NCI-H2081 (cell line): ENCODE measurements at regions not wholly inside any gene's neighbourhood (a gene's known extent, or its start where the extent isn't known, plus 50 kb on each side); places are given as distances from the start of the nearest gene placed in this dataset.
"Not testable (repeated sequence)": the region's sequence is repeated elsewhere in the genome, so short reads cannot be mapped to it uniquely, and the experiment has no call there.

Source experiments
- DNase-seq, 2 experiments: peaks; one replicate each; lab custom pipeline; 2025; lab: John Stamatoyannopoulos, UW

DNA sequence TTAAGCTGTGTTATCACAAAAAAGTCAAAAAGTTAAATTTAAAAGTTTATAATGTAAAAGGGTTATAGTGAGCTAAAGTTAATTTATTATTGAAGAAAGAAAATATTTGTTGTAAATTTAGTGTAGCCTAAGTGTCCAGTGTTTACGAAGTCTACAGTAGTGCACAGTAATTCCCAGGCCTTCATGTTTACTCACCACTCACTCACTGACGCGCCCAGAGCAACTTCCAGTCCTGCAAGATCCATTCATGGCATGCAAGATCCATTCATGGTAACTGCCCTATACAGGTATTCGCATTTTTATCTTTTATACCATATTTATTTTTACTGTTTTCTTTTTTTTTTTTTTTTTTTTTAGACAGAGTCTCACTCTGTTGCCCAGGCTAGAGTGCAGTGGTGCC is 69.5 kb downstream of the TPRA1 start:
- DNase-seq: no peak

DNA sequence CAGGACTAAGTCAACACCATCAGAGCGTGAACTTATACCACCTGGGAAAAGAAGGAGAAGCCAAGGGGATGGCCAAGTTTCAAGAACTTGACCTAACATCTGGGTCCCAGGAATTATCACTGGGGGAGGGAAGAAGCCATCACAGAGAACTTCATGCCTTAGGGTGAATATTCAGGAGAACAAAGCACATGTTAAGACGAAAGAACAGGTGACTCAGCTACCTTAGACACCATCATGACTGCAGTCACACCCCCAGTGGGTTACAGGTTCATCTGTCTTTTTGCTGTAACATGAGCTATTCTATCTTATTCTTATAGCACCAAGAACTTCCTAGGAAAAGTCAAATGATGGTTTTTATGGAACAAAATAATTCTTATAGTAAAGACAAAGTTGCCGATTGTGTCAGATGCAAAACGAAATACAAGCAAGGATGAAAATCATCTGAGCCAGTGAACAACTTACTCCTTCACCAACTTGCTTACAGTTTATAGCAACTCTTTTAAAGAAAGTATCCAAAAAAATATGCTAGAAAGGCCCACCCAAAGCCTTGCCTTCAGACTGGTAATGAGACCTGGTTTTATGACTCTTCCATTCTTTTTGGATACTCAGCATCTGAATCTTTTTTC is 72.0 kb downstream of the TPRA1 start:
- no peak for DNase-seq

DNA sequence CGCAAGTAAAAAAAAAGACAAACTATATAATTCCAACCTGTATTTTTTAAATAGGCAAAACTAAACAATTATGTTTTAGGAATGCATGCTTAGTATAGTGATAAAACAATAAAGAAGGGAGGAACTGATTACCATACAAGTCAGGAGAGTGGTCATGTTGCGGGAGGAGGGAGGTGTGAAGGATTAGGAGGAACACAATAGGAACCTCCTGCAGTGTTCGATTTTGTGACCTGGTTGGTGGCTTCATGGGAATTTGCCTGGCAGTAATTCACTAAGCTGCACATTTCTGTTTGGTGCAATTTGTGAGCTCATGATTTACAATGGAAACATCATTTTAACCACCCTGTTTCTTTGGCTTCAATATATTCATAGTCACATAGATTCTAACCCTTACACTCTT is 78.3 kb downstream of the TPRA1 start:
- DNase-seq: no peak

DNA sequence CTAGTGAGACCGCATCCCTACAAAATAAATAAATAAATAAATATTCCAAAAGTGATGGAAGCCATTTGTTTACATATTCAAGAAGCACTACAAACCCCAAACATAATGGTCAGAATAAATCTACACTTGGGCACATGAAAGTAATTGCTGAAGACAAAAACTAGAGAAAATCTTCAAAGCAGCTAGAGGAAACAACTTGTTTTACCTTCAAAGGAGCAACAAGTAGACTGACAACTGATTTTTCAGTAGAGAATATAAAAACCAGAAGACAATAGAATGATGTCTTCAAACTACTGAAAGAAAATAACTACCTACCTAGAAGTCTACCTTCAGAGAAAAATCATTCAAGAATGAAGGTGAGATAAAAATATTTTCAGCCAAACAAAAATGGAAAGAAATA is 89.4 kb downstream of the TPRA1 start:
- no peak for DNase-seq

DNA sequence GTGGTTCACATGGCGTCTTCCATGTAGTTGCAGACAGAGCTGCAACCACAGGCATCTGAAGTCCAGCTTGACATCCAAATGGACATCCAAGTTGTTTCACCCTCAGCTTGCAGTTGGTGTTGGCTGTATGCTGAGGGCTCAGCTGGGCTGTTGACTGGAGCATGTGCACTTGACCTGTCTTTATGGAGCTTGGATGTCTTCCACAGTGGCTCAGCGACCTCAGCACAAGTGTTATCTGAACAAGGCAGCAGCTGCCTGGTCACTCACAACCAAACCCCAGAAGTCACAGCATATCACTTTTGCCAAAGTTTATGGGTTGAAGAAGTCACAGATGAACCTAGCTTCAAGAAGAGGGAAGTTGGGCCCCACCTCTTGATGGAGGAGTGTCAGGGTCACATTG is 92.9 kb downstream of the TPRA1 start:
- DNase-seq: no peak

DNA sequence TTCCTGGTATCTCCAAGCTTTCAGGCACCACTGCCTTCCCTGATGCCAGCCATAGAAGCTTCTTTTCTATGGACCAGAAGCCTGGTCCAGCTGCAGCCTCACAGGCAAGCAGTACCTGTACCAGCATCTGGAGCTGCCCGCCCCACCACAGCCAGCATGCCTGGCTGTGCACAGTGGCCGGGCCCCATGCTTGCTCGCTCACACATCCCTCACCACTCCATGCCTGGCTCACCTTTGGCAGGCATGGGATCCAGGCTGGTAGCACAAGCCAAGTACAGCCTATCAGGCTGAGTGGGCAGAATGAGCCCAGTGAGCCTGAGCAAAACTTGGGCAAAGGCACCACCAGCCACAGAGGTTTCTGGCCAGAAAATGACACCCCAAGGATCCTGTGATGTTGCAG is 93.4 kb downstream of the TPRA1 start:
- no peak for DNase-seq

DNA sequence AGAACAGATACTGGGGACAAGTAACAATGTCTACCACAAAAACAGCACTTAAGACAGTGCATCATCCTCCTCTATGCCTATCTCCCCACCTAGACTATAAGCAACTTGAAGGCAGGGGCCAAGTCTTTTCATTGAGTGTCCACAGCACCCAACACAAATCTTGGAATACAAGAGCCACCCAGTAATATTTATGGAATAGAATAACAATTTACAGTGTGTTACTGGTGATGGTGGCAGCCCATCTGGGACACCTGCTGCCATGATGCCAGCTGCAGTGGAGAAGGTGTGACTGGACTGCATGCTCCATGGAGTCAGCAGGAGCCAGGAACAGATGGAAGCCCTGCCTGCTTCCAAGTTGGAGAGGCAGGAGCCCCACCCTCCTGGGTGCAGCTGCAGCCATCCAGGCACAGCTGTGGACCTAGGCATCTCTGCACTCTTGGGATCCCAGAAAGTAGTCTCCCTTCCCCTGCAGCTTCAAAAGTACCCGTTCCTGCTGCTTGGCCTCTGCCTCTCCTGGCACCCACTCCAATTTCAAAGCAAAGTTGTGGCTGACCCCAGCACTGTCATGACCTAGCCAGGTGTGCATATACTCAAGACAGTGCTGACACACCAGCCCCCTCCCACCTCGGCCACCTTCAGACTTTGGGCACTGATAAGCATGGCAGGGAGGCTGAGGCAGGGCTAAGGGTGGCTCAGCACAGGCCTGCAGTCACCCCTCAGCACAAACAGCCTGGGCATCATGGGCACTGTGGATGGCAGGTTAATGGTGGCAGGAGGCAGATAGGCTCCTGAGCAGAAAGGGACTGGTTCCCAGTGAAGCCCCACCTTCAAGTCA is 94.5 kb downstream of the TPRA1 start:
- DNase-seq: no peak

DNA sequence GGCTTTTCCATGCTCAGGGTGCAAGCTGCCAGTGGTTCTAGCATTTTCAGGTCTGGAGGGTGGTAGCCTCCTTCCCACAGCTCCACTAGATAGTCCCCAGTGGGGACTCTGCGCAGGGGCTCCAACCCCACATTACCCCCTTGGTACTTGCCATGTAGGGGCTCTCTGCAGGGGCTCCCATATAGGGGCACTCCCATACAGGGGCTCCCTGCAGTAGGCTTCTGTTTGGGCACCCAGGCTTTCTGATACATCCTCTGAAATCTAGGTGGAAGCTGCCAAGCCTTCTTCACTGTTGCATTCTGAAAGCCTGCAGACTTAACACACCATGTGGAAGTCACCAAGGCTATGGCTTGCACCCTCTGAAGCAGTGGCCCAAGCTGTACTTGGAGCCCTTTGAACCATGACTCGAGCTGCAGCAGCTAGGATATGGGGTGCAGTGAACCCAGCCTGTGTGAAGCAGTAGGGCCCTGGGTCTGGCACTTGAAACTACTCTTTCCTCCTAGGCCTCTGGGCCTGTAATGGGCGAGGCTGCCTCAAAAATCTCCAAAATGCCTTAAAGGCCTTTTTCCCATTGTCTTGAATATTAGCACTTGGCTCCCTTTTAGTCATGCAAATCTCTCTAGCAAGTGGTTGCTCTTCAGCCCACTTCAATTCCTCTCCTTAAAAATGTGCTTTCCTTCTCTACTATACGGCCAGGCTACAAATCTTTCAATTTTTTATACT is 96.4 kb downstream of the TPRA1 start:
- DNase-seq: no peak

DNA sequence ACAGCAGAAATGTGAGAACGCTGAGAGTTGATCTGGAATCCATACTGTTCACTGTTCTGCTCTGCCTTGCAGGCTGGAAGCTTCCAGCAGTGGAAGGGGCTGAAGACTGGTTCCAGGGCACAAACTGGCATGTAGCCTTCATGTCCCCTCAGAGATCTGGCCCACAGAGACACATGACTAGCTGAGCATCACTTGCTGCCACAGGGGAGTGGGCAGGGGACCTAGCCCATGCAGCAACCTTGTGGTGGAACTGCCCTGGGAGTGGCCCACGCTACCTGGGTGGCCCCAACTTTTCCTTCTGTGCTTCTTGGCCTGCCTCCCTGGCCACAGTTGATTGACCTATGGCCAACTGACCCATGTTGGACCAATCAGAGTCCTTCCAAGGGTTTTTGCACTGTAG is 98.1 kb downstream of the TPRA1 start:
- no peak for DNase-seq

DNA sequence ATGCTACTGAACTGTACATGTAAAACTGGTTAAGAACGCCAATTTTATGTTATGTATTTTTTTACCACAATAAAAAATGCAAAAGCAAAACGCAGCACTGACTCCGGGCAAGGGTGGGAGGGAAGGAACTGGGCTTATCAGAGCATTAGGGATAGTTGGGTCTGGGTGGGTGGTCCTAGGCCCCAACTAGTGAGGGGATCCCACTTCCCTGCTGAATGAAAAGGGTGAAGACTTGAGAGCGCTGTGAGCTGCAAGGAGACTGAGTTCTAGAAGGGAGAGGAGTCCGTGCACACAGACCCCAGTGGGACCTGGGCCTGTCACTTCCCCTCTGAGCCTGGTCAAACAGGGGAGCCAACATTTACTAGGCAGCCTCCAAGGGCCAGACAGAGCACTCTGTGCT is 98.6 kb downstream of the TPRA1 start:
- no peak for DNase-seq

DNA sequence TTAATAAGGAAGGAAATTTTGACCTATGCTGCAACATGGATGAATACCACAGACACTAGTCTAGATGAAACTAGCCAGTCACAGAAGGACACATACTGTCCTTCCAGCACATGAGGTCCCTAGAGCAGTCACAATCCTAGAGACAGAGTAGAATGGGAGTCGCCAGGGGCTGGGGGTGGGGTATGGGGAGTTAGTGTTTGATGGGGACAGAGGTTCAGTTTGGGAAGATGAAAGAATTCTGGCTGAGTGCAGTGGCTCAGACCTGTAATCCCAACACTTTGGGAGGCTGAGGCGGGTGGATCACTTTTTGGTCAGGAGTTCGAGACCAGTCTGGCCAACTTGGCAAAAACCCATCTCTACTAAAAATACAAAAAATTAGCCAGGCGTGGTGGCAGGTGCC is 99.2 kb downstream of the TPRA1 start:
- DNase-seq: no peak

DNA sequence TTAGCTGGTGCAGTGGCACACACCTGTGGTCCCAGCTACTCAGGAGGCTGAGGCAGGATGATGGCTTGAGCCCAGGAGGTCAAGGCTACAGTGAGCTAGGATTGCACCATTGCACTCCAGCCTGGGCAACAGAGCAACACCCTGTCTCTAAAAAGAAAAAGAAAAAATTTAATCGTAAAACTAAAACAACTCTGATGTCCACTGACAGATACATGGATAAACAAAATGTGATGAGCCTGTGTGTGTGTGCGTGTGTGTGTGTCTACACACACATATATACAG is 99.6 kb downstream of the TPRA1 start:
- DNase-seq: not testable (repeated sequence)

DNA sequence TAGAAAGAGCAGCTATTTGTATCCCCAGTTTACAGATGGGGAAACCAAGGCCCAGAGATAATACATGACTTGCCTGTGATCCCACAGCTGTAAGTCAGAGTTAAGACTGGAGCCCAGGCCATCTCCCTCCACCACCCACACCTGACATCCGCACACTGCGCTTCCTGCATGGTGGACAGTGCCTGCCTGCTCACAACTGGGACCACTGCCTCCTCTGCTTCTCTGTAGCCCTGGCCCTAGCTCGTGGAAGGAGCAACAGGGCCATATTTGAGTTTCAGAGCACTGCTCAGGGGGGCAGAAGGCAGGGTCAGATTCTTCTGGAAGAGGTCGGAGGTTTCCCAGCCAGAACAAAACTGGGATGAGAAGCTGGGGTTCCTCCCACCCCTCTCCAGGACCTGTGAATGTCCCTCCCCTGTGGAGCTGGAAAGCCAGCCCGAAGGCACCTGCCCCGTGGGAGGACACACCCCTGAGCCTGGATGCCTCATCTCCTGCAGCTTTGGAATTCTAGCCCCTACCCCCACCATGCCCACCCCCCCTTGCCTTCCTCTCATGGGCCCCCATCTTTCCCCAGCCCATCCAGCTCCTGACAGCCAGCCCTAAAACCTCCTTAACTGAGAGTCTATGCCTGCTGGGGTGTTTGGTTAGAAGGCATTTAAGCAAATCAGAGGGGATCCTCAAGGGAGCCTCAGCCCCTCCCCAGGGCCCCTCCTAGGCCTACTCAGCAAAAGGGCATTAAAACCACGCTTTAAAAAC is 100.1 kb downstream of the TPRA1 start:
- DNase-seq: no peak

DNA sequence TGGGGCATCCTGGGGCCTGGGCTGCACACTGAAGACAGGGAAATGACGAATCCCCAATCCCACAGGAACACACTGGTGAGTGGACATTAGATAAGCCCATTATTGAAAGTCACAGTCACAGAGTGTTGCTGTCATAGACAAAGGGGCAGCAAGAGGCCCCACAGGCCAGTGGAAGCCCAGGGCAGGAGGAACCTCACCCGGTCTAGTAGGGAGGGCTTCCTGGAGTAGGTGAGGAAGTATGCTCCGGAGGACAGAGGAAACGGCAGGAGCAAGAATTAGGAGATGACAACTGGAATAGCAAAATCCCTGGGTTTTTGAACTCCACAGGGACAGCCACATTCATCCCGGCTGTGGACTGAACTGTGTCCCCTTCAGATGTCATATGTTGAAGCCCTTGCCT is 101.2 kb downstream of the TPRA1 start:
- no peak for DNase-seq

DNA sequence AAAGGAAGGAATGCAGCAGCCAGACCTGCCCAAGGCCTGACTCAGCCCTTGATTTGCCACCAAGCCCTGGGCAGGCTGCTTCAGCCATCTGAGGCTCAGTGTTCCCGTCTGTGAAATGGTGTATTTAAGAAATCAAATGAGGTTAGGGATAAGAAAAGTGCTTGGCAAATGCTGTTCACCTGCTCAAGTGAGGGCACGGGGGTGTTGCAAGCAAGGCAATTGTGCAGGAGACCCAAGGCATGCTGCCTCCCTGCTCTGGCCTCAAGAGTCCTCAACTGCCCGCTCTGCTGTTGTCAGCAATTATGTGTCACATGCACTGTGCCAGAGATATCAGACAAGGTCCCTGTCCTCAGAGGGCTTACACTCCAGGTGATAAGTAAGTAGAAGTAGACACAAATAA is 101.8 kb downstream of the TPRA1 start:
- DNase-seq: no peak

DNA sequence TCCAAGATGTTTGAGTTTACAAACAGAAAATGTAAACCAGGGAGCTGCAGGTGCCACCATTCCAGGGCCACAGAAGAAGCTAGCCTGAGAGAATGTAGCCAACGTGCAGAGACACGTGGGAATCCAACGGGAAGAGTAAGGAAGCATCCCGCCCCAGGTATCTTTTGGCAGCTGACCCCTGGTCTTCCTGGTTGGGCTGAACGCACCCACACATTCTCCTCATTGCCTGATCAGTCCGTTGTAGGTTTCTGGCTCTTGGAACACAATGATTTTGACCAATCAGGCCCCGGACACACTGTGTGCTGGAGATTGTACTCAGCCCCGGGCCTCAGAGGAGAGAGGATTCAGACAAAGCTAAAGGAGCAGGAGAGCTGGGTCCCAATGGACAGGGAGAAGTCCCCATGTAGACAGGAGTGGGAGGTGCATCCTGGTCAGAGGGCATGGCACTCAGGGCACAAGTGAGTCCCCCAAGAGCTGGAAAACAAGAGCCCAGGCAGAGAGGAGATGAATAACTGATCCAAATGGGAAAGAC is 102.3 kb downstream of the TPRA1 start:
- DNase-seq: no peak

DNA sequence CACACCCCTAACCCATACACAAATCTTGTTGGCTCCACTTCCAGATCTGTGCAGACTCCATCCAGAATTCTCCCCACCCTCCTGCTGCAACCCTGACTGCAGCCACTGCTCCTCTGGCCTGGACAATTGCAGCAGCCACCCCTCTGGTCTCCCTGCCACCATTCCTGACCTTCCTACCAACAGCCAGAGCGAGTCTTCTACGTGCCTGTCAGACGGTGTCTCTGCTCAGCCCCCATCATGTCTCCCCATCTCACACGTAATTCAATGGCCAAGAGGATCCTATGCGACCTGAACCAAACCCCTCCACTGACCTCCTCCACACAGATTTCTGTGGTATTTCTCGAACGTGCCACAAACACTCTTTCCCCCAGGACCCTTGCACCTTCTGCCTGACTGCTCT is 103.3 kb downstream of the TPRA1 start:
- no peak for DNase-seq

DNA sequence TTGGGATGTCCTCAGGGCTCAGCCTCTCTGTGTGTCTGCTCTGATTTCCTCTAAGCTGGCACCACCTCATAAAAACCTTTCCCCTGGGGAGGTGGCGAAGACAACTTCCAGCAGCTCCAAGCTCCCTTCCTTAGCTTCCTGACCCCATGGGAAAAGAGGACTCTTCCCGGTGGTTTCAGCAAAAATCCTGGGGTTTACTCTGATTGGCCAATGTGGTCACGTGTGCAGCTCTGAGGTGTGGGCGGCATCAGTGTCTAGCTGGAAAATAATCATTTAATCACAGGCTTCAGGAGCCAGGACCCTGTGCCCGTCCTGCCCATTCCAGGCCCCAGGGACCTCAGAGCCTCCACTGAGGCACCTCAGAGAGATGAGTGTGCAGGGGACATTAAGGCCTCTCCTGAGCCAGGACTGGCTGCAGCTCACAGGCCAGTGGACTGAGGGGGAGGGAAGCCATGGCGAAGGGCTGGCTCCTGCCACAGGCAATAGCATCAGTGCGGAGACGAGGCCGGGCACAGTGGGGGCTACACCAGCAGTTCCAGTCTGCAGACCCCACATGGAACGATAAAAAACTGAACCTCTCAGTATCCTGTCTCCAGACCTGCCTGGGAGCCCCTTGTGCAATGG is 104.1 kb downstream of the TPRA1 start:
- DNase-seq: no peak

DNA sequence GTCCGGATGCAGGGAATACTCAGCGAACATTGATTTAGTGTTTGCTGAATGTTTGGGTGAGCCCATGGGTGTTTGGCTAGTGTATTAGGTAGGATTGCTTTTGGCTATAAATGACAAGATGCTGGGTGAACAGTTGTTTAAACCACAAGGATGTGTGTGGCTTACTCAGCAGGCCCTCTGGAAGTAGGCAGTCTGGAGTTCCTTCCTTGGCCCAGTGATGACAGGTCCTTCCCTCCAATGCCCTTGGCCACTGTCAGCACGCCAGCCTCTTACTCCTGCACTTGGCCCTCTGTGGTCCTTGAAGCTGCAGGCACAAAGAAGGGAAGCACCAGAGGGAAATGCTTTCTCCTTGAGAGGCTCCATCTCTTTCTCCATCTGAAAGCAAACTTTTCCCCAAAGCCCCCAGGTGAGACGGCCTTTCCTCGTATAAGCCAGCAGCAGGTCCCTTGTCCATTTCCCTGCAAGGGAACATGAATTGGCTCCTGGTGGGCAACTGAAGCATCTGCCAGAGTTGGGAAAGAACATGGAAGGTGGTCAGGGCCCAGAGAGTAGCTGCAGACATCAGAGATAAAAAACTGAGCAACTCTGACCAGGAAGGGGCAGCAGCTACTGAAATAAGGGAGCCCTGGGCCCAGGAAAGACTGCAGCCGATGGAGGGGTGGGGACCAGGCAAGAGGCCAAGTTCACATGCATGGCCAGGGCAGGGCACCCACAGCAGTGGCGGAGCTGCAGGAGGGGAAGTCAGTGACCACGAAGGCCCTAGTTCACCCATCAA is 105.0 kb downstream of the TPRA1 start:
- DNase-seq: no peak

DNA sequence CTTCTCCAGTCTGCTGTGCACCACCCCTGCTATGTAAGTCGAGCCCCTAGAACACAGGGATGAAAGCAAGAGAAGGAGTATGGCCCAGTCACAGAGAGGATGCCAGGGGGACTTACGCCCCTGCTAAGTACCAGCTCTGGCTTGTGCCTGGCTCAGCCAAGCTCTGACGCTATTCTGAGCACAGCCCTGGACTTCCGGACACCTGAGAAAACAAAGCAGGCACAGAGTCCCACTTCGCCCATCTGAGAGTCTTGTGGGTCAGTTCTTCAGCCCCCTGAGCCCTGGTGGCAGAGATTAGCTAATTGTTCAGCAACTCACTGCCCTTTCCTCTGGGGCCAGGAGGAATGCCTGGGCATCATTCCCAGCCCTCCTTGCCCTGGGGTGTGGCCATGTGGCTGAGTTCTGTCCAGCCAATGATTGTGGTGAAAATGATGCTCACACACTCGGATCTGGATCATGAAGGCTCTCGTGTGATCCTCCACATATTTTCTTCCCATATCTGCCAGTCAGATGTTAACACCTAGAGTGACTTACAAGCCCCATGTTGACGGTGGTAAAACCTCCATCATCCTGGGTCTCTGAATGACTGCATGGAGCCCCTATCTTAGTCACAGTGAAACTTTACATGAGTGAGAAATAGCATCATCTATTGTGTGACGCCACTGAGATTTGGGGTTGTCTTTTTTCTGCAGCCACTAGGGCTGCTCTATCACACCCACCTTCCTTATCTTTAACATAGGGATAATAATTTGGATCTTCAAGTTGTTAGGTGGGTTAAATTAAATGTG is 105.7 kb downstream of the TPRA1 start:
- no peak for DNase-seq
